HuH-7 (cell line): ENCODE measurements at regions not wholly inside any gene's neighbourhood (a gene's known extent, or its start where the extent isn't known, plus 50 kb on each side); places are given as distances from the start of the nearest gene placed in this dataset.

Source experiments
- DNase-seq: peaks from one replicate; pipeline ENCODE4 v3.0.0; 2011; ENCODE audit warnings: low spot score

DNA sequence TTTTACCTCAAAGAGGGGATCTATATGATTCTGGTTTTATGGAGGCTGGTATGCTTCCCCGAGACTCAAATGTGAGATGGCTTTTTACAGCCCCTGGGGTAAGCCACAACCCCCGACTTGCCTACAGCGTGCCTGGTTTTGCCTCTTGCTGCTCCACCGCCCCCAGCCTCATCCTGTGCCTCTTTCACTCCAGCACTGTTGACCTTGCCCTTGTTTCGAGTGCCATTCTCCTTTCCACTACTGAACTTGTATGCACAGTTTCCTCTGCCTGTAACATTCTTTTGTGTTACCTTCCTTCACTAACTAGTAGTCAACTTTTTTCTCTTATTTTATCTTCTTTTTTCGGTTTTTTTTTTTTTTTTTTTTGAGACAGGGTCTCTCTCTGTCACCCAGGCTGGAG, 219.0 kb upstream of the ZBED5 start:
- DNase-seq = no peak

DNA sequence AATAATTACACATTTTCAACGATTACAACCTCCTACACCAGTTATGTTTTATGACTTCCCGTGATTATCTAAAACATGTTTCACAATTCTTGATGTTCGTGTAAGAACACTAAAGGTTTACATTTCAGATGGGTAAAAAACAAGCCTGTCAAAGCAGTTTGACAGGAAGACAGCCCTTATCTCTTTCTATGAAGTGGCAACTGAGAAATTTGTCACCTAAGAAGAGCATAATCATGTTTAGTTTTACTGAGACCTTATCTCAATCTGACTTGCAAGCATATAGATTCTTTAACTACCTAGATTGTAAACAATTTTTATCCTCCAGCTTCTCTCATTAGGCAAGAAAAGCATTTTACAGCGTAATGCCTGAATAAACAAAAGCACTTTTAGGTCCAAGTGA, 218.4 kb upstream of the ZBED5 start:
- DNase-seq = no peak

DNA sequence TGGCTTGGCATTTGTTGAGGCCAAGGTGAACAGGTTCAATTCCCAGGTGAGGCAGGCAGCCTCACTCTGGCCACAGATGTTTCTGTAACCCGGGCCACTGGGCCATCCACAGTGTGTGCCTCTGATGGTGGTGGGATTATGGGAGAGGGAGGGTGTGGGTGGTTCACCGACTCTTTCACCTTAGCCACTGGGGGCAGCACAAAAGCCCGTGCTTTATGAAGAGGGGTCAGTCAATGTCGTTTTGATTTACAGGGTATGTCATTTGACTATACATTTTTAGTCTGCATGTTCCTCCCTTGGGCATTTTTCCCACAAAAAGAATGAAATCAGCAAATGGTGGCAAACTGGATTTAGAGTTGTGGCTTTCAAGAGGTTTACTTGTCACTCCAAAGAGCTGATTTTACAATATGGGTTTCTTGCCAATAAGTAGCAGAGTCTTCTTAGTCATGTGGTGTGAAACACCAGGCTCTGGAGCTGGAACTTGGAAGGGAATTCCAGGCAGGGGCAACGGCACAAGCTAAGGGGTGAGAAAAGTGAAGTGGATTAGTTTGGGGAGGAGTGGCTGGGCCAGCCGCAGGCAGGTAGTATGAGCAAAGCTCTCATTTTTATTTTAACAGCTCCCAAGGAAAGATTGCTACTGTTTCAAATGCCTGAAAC, 217.8 kb upstream of the ZBED5 start:
- no peak for DNase-seq

DNA sequence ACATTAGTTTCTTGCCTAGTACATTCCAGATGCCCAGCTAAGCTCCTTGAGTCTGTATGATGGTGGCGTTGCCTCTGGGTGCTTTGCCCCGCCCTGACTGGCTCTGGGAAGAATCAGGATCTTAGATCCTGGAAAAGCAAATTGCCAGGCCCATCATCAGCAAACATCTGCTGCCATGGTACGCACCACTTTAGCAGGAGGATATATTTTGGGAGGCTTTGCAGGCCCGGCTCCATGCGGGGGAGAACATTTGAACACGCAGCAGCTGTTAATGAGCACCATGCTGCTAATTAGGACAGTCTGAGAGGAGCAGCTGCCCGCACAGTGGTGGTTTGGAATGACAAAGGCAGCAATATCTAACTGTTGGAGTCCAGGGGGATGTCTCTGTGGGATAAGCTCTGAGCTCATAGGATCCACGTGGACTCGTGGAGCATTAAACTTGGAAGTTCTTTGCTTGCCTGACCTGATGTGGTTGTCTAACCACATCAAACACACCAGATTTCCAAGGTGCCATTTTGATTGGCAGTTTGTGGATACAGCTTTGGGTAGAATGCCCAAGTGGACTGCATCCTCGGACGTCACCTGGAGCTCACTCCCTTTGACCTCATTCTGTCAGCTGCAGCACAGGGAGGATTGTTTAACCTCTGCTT, 217.0 kb upstream of the ZBED5 start:
- DNase-seq = no peak

DNA sequence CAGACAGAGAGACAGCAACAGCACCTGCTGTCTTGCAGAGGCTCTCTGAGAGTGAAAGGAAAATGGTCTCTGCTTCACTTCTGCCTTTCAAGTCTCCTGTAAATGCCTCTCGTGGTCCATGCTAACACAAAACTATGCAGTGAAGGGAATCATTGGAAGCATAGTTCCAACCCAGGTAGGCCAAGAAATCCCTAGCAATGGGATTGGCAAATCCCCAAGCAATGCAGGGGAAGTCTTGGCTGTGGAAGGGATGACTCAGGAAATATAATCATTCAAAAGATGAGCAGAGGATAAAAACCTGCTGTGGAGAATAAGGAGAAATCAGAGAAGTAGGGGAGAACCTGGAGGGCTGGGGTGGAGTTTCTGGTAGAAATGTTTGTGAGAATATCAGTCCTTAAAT, 216.1 kb upstream of the ZBED5 start:
- DNase-seq = no peak

DNA sequence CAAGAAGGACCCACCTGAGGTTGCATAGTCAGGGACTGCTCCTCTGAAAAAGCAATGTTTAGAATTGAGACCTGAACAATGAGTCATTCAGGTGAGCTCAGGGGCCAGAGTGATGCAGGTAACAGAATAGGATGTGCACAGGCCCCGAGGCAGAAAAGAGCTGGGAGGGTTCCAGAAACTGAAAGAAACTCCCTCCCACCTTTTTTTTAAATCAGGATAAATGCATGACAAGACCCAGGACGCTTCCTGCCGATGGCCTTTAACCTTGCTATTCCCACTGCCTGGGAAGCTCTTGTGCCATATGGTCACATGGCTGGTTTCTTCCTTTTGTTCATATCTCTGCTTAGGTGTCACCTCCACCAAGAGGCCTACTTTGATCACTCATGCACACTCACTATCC, 214.2 kb upstream of the ZBED5 start:
- no peak for DNase-seq

DNA sequence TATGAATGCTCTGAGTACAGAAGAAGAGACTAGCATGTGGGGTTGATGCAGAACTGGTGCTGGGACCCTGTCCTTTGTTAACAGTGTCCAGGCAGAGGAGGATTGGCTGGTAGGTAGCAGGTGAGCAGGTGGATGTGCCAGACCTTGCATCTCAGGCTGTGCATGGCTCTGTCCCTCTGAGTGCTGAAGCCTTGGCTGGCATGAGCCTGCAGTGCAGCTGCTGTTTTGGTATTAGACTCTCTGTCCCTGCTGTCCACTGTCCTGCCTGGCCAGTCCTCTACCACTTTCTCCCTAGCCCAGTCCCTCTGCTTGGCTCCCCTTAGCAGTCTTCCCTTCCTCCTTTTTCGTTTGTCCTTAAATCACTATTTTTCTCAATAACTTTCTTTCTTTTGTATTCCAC, 213.6 kb upstream of the ZBED5 start:
- DNase-seq = no peak

DNA sequence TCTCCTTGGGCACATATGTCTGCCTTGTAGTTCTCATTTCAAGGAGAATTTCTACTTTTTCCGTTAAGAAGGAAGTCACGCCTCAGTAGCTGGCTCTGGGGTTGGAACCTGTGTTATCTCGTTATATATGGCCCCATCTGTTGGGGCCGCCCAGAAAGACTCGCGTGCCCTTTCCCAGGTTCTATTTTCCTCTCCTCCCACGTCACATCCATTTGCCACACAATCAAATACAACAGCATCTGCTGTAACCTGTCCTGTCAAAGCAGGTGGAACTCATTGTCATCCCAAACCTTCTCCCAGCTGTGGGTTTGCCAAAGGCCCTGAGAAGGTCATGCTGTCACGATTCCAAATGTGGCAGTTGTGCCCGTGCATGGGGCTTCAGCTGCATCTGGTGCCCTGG, 213.1 kb upstream of the ZBED5 start:
- no peak for DNase-seq

DNA sequence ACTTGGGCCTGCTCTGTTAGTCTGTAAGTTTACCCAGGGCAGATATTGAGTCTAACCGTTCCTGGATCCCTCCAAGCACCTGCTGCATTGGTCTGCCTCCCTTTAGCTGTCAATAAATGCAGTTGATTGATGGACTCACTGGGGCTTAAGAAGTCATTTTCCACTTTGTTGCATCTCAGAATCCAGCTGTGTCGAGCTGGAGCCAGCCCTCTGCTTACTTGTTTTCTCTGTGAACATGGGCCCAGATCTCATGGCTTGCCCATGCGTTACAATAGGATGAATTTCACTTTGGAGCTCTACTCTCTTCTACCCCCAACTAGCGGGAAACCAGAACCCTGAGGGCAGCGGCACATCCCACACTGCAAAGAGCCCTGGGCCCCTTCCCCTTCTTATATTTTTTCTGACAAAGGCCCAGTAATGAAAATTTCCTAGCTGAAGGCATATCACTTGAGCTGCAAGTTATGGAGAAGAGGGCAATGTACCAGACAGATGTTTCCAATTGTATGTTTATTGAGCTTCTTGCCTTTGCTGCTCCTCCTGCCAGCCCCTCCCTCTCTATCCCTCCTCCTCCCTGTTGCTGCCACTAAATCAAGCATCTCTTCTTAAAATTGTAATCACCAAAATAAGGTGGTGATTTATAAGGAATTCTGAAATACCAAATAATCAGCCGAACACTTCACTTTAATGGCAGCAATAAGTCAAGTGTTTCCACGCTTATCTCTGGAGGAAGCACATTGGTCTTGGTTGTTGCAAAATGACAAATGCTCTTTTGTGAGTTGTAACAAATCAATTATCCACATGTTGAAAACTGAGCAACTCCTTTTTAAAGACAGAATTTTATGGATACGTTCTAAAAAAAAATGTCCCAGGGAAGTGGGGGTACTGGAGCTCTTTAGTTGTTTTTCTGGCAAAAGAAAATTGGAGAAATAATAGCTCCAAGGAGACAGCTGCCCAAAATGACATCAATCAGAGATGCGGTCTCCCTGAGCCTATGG, 212.3 kb upstream of the ZBED5 start:
- no peak for DNase-seq

DNA sequence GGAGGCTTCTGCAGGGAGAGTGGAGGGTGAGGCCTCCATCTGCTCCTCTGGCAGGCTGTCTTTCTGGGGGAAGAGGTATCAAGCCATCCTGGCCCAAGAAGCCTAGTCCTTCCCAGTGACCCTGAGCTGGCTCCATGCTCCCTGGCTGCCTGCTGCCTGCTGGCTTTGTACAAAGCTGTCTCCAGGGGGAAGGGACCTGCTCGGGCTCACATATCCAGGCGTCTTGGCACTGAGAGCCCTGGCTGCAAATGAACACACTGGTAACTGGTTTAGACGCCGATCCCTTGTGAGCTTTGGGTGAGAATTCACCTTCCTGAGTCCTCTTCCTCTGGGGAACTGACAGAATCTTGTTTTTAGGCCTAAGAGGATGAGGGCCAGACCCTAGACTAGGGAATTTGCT, 210.3 kb upstream of the ZBED5 start:
- no peak for DNase-seq

DNA sequence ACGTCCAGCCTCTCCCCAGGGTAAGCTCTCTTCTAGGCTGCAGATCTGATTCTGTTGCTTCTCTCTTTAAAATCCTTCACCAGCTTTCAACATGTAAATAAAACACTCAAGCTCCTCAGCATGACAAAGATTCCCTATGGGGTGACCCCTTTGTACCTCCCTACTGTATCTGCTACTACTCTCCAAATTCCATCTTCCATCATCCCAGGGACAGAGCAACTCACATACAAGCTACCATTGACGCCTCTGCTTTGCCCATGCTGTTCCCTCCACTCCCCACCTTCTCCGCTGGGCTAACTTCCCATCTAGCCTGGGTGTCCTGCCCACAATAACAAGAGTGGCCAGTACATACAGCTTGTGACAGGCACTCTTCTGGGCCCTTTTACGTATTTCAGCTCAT, 207.5 kb upstream of the ZBED5 start:
- no peak for DNase-seq

DNA sequence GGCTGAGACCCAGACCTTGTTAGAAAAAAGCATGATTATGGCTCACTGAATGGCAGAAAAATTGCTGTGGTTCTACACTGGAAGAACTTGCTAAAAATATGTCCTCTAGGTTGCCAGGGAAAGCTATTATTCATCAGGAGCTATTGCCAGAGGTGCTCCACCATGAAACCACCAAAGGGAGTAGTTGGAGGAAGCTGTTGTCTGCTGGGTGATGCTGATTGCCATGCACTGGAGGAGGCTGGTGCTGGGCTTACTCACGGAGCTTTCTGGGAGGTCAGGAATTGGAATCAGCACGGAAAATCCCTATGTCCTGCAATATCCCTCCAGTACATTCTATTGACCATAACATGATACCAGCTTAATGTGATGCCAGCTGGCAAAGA, 199.6 kb upstream of the ZBED5 start:
- DNase-seq = no peak

DNA sequence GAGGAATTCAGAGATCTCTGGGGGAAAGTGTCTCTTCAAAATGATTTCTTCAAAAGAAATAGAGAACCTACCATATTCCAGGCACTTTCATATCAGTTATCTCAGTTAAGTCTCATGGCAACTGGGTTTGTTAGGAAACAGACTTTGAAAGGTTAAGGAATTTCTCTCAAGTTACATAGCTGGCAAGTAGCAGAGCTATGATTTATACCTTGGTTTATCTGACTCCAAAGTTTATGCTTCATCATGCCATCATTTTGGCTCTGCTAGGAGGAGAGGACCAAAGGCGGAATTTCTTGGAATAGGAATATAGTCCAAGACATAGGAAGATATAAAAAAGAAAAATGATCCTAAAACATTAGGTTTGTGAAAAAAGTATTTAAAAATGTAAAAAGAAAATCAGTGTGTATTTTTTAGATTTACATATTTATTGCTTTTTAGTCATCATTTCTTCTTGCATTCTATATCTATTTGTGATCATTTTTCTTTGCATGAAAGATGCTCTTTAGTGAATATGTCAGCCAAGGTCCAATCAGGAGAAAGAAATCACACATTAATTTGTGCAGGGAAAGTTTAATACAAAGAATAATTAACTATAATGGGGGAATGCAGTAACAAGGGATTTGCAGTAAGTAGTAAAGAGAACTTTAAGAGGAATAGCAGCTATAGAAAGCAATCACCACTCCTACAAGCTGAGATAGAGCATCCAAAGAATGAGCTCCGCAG, 199.1 kb upstream of the ZBED5 start:
- DNase-seq = no peak

DNA sequence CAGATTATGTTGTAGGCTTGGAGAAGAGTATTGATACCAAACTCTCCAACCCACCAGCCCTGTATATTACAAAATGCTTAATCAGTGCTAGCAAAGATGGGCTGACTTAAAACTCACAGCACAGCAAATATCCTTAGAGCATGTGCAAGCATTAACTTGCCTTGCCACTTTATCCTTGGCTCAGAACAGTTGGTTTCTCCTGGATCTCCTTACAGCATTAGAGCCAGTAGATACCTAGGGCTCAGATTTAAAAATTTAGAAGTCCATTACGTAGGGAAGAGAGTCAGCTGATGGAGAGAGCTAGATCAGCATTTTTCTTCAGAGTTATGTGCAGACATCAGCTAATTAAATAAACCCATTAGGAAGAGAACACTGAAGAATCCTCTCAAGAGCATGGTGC, 198.5 kb upstream of the ZBED5 start:
- no peak for DNase-seq

DNA sequence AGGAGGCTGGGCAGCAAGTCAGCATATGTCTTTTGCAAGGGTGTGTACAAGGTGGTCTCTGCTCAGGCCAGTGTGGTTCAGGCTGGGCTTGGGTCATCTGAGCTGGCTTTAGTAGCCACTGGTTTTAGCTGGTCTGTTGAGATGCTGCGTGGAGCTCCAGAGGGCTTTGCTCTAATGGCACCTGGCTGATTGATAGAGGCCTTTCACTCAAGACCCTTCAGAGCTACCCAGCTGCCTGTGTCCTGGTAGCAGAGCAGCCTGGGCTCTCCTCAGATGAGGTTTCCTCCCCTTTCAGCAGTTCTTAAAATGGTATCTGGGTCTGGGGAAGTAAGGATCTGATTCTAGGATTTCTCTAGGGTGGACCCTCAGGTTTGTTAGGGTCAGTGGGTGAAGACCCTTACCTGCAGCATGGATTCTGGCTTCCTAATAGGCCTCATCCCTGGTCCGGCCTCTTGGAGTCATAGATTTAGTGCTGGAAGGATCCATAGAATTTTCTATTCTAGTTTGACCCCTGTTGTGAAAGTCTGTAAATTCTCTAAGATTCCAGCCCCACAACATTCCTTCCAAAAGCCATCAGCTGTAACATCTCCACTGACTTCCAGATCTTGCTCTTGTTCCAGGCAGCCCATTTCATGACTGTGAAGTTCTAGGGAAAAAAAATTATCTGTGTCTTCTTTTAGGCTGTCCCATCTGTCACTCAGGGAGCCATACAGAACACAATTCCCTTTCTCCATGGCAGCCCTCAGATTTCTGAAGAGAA, 190.2 kb upstream of the ZBED5 start:
- DNase-seq = no peak

DNA sequence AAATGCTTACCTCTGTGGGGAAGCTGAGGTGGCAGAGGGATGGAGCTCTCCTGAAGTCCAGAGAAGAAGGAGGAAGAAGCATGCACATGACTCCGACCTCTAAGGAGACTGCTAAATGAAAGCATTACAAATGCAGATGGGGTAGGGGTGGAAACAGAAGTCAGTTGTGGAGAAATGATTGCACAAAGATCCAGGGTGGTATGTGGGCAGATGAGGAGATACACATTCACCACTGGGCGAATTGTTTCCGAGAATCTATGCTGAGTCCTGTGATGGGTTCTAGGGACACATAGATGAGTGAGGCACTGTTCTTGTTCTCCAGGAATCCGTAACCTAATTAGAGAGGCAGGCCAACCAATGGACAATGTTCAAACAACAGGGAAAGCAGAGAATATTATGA, 188.9 kb upstream of the ZBED5 start:
- DNase-seq = no peak

DNA sequence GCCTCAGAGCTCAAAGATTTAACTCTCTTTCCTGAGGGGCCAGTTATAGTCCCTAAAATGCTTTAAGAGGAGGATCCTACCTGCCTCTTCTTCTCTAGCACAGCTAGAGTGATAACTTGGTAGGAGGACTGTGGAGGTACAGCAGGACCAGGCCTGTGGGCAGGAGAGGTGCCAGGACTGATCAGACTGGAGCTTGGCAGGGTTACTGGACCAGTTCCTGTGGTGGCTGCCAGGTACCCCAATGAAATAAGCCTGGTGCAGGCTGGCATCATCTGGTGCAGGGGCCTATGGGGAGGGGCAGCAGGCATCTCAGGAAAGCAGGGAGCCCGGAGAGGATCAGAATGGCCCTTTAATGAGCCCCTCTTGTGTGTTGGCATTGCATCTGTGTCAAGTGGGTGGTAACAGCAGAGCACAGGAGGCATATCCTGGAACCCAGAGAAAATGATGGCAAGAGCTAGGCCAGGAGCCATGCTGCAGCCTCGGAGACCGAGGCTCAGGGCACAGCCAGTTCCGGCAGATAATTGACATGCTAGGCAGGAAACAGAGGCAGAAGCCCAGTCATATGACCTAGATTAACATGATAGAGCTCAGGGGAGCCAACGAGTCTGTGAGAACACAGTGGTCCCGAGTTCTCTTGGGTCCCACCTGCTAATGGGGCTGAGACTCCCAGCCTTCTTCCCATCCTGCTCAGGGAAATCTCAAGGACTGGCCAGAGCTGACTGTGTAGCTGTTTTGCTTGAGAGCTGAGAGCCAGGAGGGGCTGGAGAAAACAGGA, 187.5 kb upstream of the ZBED5 start:
- DNase-seq = no peak

DNA sequence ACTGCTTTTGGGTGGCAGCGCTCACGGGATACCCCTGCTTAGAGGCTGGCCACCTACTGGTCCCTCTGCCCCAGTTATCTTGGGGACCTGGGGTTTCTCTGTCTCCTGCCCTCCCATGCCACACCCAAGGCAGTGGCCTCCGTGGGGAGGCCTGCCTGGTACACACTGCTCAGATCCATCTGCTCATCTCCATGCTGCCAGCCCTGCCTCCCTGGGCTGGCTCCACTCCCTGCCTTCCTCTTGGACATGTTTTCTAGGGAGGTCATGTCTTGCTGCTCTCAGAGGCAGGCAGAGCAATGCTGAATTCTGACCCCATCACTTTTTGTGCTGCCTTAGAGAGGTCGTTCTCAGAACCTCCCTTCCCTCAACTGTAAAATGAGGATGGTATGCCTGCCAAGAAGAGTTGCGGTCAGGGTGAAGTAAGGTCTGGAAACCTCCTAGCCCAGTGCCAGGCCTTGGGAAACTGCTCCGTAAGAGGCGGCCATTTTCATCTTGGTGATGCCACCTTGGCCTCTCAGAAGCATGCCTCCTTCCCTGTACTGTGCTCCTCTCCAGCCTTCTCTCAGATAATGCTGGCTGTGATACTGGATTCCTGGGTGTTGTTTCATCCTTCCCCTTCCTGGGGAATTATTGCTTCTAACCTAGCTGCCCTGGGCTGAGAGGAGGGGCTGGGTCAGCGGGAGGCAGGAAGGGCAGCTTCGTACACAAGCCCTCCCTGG, 186.4 kb upstream of the ZBED5 start:
- no peak for DNase-seq

DNA sequence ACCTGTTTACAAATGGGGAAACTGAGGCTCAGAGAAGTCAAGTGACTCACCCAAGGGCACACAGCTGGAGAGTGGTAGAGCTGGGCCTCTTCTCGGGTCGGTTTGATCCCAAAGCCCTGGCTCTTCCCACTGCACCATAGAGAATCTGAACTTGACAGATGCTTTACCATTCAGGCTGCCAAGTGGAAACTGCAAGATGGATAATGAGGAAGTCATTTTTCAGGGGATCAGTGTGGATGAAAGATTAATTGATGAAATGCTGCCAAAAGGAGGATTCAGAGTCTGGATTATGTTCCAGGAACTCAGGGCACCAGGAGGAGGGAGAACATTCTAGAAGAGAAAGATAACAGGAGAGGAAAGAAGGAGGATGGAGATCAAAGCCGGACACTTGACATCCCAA, 185.9 kb upstream of the ZBED5 start:
- DNase-seq = no peak
